GM21737 (cell line): ENCODE measurements at regions not wholly inside any gene's neighbourhood (a gene's known extent, or its start where the extent isn't known, plus 50 kb on each side); places are given as distances from the start of the nearest gene placed in this dataset.

ENCODE experiments used
- ATAC-seq: cut with Tn5 transposase; IDR thresholded peaks from one replicate; pipeline ENCODE4 v1.9.1; 2021; ENCODE audit warnings: mild to moderate bottlenecking, moderate library complexity; ENCODE audit not compliant: unreplicated experiment

DNA sequence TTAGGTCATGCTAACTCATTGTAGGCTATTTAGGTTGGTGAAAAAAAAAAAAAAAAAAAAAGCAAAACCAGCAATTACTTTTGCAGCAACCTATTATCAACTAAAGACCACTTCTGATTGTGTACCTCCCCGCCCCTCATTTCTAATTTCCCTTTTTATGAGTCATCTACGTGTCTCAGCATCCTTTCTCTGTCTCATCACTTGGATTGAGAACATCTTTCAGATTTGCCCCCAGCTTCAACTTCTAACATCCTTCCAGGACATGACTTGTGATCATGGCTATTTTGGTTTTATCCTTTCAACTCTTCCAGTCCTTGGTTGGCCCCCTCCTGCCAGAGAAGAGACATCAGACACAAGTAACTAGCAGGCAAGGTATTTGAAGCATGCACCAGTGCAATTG is 156.7 kb upstream of the CCN2 start:
- no peak for ATAC-seq

DNA sequence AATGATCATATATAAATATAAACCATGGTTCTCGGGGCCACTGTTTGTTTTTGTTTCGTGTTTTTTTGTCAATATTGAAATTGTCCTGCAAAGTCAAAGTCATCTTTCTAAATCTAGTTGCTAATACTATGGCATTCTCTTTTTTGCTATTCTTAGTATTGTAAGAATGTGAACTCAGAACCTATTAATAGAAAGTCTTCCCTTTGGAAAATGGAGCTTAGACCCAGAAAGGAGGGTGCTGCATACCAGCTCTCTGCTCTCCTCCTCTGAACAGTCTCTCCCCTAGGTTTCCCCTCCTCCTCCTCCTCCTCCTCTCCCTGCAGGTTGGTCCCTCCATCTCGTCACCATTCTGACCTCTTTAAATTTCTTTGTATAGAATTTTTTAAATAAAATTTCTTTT is 150.4 kb upstream of the CCN2 start:
- no peak for ATAC-seq

DNA sequence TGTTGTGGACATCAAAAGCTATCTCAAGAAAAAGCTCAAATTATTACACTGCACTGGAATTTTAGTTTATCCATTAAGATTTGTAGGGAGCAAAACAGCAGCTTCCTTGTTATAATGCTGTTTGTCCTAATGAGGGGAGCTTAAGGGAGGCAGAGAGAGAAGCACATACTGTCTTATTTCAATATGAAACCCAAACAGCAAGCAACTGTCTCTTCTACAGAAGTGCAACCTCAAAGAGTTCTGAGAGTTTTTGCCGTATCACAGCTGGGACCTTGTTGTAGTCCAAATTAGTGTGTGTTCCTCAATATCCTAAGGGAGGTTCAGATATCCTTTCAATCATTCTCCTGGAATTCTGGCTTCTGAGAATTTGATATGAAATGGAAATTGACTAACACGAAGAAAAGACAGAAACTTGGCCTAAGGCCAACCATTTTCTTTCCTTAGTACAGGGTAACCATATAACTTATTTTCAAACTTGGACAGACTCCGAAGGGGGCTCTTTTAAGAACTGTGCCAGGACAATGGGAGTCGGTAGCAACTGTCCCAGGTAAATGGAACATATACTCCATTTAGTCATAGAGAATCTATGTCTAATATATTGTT is 149.3 kb upstream of the CCN2 start:
- no peak for ATAC-seq

DNA sequence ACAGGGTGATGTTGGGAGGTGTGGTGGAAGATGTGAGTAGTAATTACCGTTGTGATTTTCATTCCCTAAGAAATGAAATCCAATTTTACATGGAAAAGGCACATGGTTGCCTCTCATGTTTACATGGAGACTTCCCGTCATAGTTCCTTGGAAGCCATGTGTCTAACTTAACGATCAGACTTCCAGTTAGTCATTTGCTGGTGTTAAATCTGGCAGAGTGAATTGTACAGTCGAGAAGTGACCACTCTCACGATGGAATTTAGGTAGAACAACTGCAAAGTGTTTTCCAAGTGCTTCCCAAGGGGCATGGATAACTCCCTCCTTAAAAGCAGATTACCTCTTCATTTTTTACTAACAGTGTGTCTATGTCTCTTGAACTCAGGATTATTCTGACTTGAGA is 145.8 kb upstream of the CCN2 start:
- ATAC-seq, result no peak

DNA sequence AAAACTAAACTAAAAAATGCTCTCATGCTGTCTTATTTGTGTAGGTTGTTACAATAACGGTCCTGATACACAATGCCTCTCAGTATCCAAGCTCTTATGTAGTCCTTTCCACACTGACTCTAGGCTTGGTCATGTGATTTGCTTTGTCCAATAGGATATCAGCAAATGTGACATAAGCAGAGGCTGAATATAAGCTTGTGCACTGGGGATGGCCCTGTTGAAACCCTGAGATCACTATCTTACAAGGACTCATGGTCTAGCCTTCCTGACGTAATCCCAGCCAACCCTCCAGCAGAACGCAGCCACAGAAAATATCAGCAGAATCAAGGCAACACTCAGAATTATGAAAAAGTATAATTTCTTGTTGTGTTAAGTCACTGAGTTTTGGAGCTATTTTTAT is 145.1 kb upstream of the CCN2 start:
- no peak for ATAC-seq

DNA sequence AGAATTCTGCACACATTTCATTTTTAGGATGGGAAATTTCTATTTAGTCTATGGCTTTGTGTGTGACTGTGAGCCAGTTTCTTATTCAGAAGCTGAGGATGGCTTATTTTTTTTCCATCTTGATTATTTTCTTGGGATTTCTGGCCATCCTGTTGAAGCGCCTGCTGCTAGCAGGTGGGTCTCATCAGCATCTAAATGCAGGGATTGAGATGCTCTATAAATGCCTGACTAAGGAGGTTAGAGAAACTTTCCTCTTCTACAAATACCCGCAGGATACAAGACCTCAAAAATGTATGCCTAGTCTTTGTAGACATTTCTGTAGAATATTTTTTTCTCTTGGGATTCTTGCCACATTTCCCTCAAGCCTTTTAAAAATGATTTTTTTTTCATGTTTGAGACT is 138.0 kb upstream of the CCN2 start:
- no peak for ATAC-seq

DNA sequence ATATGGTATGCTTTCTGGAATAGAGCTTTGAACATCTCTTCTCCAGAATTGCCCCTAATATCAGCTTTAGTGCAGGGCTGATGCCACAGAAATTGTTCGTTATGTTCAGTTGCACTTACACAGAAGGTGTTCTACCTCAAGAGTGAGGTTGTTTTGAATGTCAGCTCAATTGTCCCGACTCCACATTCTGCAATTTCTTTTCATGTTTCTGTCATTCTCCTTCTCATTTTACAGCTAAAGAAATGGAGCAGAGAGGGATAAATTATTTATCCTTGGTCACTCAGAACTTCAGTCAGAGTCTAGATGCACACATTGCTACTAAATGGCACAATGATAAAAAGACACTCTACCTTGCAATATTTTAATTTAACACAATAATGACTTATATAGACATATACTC is 137.0 kb upstream of the CCN2 start:
- ATAC-seq, result no peak

DNA sequence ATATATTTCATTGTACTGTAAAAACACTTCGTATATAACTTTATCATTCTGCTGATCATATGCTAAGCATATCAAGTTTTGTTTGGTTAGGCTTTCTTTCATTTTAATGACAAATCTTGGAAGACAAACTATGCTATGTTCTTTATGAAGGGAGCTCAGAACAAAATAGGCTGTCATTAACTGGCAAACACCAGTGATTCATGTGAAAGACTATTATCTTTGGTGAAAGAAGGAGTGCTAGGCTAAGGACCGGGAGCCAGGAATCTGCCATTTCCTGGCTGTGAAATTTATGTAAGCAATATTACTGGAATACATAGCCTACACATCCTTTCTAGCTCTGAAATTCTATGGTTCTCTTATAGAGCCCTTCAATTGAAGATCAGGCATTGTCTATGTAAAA is 136.2 kb upstream of the CCN2 start:
- no peak for ATAC-seq

DNA sequence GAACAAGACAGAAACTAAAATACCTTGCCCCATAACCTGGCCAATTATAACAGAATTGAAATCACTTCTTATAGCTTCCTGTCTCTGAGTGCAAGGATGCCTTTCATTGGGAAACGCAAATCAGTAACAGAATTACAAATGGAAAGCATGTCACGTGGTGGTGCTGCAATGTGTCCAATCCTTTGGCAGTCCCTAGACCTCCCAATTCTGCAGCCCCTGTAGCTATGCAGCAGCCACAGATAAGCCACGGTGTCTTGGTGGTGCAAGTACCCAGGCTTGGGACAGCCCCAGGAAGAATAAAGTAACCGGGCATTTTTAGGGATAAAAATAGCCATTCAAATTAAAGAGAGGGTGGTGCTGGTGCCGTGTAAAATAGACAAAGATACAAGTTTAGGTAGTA is 134.6 kb upstream of the CCN2 start:
- ATAC-seq, result no peak

DNA sequence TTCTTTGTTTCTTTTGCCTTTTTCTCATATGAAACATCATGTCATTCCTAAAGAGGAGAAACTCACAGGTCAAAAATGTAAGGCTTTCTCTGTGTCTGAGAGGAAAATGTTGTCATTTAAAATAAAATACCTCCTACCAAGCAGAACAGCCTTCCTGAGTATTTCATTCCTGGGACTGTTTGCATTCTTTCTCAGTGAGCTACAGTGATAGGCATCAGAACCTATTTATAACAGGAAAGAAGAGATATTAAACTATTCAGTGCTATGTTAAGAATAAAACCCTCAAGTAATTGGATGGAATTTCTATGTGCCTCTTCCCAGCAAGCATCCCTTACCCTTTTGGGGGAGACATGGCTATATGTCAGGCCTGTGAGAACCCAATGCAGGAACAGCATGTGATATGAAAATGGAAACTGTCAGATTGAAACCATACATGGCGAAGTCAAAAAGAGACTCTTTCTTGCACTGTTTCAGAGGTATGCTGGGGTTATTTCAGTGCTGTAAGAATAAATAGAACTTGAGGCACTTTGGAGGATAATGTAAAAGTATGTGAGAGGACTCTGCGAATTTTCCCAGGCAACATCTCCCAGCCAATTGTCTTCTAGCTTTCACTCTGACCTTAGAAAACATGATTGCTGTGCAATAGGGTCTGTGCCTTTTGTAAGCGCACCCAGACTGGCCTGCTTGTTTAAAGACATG is 133.8 kb upstream of the CCN2 start:
- peak; percentile 88 for ATAC-seq

DNA sequence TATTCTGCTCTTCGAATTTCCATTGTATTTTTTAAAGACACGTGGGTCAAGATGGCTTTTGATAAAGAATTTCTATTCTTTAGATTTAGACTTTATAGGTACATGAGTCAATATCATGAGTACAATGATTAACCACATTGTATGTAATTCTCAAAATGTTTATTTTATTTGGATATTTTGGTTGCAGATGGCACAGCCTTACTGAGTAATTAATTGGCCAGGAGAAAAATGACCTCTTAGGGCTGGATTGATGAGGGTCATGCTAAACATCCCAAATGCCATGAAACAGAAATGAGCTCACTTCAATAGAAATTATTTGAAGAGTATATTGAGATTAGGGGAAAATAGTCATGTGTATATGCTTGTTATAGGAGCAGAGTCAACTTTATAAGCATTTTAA is 131.2 kb upstream of the CCN2 start:
- no peak for ATAC-seq

DNA sequence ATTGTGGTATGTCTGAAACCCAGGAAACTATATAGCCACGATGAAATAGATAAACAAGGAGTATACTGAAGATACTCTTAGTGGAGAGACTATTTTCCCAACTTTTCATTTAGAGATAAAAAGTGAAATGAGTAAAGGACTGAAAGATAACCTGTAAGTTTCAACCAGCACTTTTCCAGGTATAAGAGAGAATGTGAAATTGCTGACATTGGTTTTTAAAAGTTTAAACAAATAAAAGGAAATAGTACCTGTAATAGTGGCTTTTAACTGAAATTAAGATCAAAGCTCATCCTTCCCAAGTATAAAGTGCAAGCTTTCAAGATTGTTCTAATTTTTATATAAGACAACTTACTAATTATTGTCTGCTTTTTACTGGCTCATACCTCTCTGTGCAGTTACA is 130.2 kb upstream of the CCN2 start:
- no peak for ATAC-seq

DNA sequence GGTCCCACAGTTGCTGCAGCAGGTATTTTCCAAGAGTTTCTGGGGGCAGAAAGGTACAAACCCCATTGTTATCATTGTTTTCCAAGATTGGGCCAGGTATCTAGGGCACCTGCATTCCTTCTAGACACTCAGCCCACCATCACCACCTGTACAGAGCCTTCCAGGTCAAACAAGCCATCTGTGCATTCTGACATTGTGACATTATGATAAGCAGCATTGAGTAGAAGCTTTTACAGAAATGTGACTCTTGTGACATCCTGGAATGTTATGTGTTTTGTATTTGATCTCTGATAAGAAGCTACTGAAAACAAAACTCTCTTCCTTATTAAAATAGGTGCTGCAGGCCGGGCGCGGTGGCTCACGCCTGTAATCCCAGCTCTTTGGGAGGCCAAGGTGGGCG is 128.1 kb upstream of the CCN2 start:
- no peak for ATAC-seq

DNA sequence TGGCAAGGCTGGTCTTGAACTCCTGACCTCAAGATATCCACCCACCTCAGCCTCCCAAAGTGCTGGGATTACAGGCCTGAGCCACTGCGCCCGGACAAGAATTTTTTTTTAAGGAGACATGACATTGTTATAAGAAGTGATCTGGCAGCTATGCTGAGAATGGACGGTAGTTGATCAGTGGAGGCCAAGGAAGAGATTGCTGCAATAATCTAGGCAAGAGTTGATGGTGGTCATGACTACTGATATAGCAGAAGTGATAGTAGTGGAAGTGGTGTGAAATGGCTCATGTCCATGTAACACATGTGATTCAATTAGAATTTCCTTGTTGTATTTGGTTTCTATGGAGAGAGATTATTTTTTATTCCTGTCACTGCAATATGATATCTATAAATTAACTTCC is 125.3 kb upstream of the CCN2 start:
- ATAC-seq, result no peak

DNA sequence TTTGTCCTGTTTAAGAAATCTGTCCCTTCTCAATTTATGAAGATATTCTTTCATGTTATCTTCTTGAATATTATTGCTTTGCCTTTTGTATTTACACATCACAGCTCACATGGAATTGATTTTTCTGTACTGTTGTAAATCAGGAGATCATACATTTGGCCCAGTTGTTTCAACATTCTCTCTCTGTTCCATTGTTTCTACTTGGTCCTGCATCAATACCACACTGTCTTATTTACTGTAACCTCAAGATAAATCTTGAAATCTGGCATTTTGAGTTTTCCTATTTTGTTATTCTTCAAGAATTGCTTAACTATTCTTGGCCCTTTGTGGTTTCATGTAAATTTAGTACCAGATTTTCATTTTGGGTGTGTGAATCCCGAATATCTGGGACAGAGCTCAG is 121.7 kb upstream of the CCN2 start:
- no peak for ATAC-seq

DNA sequence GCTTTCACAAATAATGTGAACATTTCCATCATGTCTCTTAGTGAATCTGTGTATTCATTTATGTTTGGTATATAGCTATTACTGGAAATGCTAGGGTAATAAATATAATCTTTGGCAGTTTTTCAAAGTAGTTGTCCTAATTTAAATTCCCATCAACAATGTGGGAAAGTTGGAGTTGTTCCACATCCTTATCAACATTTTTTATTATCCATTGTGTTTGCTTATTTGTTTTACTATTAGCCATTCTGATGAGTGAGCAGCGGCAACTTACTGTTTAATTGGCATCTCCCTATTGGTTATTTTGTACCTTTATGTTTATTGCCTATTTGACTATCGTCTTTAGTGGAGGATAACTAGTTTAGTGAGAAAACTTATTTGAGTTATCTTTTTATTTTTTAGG is 121.1 kb upstream of the CCN2 start:
- no peak for ATAC-seq

DNA sequence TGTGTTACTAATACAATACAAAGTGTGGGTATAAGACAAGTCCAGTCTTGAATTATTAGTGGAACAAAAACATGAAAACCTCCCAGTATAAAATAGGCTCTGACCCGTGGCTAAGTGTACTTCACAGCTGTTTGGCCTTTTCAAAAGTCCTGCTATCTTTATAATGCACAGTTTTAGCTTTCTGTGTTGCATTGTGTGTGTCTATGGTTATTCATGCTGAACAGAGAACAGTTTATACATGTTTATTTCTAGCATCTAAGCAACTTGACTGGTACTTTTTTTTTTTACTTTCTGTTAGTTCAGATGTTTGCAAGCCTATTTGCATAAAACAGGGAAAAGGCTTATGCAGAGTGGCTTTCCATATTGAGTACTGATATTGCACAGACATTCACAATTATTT is 119.2 kb upstream of the CCN2 start:
- ATAC-seq, result no peak

DNA sequence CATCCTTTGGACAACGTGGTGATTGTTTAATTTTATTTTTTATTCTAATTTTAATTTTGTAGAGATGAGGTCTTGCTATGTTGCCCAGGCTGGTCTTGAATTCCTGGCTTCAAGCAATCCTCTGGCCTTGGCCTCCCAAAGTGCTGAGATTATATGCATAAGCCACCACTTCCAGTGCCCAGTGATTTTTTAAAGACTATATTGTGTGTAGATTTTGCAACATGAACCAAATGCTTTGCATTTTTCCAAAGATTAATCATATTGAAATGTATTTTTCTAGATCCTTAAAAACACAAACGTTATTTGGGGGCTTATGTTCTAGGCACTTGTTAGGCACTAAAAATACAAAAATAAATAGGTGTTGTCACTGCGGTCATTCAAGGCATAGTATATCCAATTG is 117.6 kb upstream of the CCN2 start:
- no peak for ATAC-seq

DNA sequence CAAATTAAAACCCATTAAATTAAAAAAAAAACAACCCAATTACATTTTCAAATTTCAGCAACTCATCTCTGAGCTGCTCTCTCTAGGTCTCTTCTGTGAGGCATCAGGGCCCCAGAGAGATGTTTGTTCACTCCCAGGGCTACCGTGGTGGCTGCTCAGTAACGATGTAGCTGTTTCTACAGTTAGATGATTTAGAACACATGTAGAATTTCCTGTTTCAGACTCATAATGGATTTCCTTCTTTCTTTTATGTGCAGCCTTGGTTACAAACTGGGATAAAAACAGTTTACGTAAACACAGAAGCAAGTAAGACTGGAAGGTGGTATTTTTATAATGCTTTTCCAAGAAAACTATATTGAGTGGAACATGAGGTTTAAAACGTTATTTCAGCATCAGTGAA is 116.1 kb upstream of the CCN2 start:
- ATAC-seq, result no peak

DNA sequence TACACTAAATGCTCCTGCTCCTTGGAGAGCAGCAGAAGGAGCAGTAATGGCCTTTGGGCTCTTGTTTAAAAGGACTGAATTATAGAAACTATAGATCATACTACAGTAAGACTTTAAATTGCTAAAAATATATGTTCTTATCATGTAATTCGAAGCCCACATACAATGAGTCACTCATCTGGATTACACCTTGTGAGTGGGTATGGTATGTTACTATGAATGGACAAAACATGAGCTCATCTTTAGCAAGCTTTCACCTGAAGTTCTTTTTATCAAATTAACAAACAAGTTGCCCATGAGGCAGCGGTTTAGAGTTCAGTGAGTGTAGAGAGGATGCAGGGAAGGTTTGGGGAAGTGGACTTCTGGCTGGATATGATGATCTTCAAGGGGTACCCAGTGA is 114.4 kb upstream of the CCN2 start:
- no peak for ATAC-seq

DNA sequence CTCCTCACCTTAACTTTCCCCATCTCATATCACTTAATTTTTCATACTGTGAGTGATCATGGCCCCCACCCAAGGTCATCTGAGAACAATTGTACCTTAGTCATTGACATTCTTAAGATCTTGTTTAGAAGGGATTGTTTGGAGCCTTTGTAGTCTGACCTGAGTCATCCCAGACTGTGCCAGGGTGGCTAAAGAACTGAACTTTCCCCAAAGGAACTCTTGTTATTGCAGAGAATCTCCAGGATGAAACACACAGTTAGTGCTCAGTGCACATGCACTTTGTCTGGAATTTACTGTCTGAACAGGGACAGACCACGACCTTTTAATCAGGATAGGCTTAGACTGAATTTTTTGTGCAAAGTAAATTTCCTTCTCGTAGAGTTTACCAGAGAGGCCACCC is 112.6 kb upstream of the CCN2 start:
- no peak for ATAC-seq

DNA sequence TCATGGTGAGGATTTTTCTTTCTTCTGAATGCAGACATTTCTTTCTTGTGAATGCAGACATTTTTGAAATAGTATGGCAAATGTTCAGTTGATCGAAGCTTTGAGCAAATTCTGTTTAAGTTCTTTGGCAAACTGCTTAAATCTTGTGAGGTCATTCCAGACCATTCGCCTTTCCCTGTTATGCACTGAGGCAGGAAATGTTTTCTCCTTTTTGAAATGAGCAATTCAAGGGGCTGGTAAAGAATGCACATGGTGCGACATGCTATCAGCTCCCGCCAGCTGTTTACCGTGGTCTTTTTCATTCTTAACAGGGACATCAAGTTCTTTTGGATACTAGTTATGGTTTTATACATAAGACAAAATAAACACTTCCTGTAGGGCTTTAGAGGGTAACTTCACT is 112.0 kb upstream of the CCN2 start:
- ATAC-seq, result no peak

DNA sequence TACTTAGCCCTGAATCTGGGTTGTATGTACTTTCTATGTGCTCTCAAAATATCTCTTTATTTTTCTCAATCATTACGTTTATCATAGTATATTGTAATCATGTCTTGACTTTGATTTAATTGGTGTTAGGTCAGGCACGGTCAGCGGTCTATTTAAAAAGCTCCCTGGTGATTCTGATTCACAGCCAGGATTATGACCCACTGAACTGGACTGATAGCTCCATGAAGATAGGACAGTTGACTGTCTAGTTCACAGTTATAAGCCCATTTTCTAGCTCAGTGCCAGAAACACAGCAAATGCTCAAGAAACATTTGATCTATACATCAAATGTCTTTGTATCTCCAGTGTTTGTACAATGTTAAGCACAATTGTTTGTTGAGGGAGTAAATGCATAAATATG is 111.5 kb upstream of the CCN2 start:
- no peak for ATAC-seq
